Thoracic aorta (tissue), 2 donors: ENCODE measurements at regions not wholly inside any gene's neighbourhood (a gene's known extent, or its start where the extent isn't known, plus 50 kb on each side); places are given as distances from the start of the nearest gene placed in this dataset.

Experiments used
- ATAC-seq: fragments of 150-250 bp; one replicate; pipeline ENCODE4 v1.8.0; 2017; ENCODE audit warnings: low read depth; ENCODE audit not compliant: insufficient number of reproducible peaks, low FRiP score
- DNase-seq: peaks from one replicate; pipeline ENCODE4 v3.0.0-alpha.2; 2020; ENCODE audit warnings: low spot score
- H3K27ac ChIP-seq, 2 donors: fragments of 200-600 bp; sonication (generic); 1 replicate in 1 of 2; 2 replicates in 1 of 2; pipeline ENCODE4 v1.5.1; 2016; ENCODE audit warnings: mild to moderate bottlenecking in 2 of 2, moderate library complexity in 2 of 2
- H3K27me3 ChIP-seq: fragments of 200-600 bp; sonication (generic); replicated peaks from 2 replicates; pipeline ENCODE4 v1.6.0; 2016; ENCODE audit warnings: mild to moderate bottlenecking; ENCODE audit not compliant: insufficient read depth
- H3K36me3 ChIP-seq: fragments of 200-600 bp; sonication (generic); one replicate; pipeline ENCODE4 v1.5.1; 2016
- H3K4me1 ChIP-seq, 2 donors: fragments of 200-600 bp; sonication (generic); 1 replicate in 1 of 2; 2 replicates in 1 of 2; pipeline versions ENCODE4 v1.5.1 to v1.6.0; 2016; ENCODE audit warnings: low read depth in 2 of 2, mild to moderate bottlenecking in 1 of 2; ENCODE audit not compliant: control insufficient read depth in 1 of 2
- H3K4me3 ChIP-seq: fragments of 200-600 bp; sonication (generic); 2 replicates; pipeline ENCODE4 v1.5.1; 2016; ENCODE audit warnings: mild to moderate bottlenecking
- H3K9me3 ChIP-seq: fragments of 200-600 bp; sonication (generic); 2 replicates; pipeline ENCODE4 v1.5.1; 2016
- TF ChIP-seq, protein P1 (sequence below): fragments of 200-600 bp; sonication (generic); IDR thresholded peaks from one replicate; pipeline ENCODE4 v1.5.1; 2019; ENCODE audit warnings: antibody characterized with exemption

DNA sequence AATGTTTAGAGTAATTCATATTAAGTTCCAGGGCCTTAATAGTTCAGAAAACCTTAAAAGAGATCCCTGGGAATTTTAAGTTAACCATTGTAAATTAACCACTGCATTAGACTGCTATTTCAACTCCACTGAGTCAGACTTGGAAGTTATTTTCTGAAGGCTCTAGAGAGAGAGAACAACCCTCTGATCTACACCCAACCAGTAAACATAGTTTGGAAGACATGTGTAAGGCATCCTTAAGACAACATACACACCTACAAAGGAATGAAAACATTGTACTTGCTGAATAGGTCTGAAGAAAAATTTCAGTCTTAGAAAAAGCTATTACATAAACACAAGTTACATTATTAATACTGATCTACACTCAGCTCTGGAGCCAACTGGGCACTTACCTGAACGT lies 158.2 kb upstream of the FST start:
- Histone ChIP-seq H3K27ac (no peak overlapping the region), H3K4me1 (peaks cover 5 to 16% of the 10 kb centered on the region in 2 donors), H3K27me3 (no peaks in the 10 kb centered on the region), H3K36me3 (no peaks in the 10 kb centered on the region), H3K9me3 (no peaks in the 10 kb centered on the region), H3K4me3 (no peak overlapping the region)
- ATAC-seq: no peak
- no peak for DNase-seq
- TF ChIP-seq, protein P1, sequence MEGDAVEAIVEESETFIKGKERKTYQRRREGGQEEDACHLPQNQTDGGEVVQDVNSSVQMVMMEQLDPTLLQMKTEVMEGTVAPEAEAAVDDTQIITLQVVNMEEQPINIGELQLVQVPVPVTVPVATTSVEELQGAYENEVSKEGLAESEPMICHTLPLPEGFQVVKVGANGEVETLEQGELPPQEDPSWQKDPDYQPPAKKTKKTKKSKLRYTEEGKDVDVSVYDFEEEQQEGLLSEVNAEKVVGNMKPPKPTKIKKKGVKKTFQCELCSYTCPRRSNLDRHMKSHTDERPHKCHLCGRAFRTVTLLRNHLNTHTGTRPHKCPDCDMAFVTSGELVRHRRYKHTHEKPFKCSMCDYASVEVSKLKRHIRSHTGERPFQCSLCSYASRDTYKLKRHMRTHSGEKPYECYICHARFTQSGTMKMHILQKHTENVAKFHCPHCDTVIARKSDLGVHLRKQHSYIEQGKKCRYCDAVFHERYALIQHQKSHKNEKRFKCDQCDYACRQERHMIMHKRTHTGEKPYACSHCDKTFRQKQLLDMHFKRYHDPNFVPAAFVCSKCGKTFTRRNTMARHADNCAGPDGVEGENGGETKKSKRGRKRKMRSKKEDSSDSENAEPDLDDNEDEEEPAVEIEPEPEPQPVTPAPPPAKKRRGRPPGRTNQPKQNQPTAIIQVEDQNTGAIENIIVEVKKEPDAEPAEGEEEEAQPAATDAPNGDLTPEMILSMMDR: no peak

DNA sequence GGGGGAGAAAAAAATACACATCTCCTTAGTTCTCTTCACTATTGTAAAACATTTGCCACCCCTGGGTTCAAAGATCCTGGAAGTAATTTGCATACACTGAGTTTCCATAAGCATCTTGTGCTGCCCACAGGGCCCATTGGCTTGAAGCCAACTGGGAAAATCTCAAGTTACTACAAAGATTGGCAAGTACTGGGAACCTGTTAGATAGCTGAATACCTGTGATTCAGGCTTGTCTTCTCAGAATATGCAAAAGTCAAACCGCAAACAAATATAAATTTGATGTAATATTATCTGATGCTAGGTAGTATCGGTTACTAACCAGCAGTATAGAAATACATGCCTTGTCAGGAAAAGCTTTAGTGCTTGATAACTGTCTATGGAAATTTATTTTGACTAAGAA lies 156.9 kb upstream of the FST start:
- ATAC-seq (no peak), DNase-seq (no peak)
- H3K27me3 ChIP-seq: no peaks in the 10 kb centered on the region
- no peaks in the 10 kb centered on the region for H3K9me3 ChIP-seq
- H3K27ac ChIP-seq: no peak overlapping the region
- no peak overlapping the region for H3K4me3 ChIP-seq
- peaks cover 5 to 16% of the 10 kb centered on the region in 2 donors for H3K4me1 ChIP-seq
- H3K36me3 ChIP-seq: no peaks in the 10 kb centered on the region
- TF ChIP-seq, protein P1: no peak

DNA sequence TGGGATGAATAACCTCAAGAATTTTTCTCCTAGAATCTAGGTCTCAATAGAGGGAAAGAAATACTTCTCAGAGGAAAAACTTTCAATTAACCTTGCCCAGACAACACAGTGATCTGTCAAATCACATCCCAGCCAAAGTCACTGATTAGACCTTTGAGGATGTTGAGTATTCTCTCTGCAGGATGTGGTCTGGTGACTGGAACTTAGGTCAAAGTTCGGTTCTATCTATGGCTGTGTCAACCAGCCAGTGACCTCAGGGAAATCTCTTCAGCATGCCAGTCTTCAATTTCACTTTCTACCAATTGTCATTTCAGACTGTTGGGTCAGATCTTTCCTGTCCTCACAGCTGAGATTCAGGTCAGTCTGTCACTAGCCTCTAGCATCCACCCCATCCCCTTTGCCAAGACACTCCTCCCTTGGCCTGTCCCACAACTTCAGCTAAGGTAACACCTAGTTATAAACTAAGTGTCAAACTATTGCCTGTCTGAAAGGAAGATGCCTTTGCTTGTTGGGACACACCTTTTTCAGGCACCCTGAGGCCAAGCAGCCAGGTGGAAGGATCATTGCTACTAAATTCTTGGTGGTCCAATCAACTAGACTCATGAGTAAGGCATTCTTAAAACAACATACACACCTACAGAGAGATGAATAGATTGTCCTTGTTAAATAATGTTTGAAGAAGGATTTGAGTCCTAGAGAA lies 156.3 kb upstream of the FST start:
- no peaks in the 10 kb centered on the region for H3K36me3 ChIP-seq
- TF ChIP-seq, protein P1: no peak
- no peak overlapping the region for H3K27ac ChIP-seq
- peaks cover 5 to 16% of the 10 kb centered on the region in 2 donors for H3K4me1 ChIP-seq
- DNase-seq (no peak), ATAC-seq (no peak)
- no peaks in the 10 kb centered on the region for H3K27me3 ChIP-seq
- no peaks in the 10 kb centered on the region for H3K9me3 ChIP-seq
- no peak overlapping the region for H3K4me3 ChIP-seq

DNA sequence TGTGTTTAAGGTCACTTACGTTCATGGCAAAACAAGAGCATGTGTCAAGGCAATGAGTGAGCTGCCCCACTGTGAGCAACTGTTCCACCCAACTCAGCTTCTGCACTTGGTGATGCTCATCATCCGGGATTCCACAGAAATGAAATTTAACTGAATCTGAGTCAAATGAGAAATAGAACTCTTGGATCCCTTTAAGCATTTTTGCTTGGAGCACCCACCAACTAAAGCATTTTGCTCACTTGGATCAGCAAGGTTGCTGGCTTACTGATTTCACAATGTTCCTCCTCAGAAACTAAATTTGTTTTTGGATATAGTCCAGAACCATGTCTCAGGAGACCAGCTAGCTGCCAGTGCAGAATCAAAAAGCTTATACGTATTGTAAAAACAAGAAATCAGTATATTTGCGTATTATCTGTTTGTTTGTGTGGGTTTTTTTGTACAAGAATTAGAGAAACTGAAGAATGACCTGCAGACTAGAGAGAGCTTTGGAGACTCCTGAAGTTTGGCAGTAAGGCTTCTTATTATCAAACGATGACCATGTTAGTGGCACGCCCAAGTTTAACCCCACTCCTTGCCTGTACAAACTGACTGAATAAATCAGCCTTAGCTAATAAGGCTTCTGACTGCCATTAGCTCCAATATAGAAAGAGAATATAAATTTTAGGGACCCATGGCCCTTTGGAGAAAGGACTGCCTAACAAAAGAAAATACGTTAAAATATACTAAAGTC lies 153.8 kb upstream of the FST start:
- Histone ChIP-seq H3K36me3 (no peaks in the 10 kb centered on the region), H3K27me3 (no peaks in the 10 kb centered on the region), H3K27ac (peak overlapping the region; percentile 44), H3K4me3 (peak overlapping the region; percentile 33), H3K4me1 (peaks cover 5 to 20% of the 10 kb centered on the region in 2 donors), H3K9me3 (no peaks in the 10 kb centered on the region)
- ATAC-seq (peak; percentile 57), DNase-seq (no peak)
- TF ChIP-seq, protein P1: no peak

DNA sequence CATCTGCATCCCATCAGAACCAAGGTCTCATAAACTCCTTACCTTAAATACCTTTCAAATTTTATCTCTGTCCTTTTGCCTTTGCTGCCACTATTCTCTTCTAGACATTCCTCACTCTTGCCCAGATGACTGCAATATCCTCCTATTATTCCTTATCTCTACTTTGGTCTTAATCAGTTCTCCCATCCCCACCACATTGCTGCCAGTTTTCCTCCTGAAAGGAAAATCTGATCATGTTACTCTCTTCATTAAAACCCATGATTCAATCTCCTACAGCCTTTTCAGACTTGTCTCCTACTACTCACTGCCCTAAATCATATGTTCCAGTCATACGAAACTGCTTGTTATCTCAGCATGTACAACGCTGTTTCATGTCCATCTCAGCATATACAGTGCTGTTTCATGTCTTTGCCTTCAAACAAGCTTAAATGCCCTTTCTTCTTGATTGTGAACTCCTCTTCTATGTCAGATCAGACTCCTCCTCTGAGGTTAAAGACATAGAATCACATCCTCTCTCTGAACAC lies 152.6 kb upstream of the FST start:
- DNase-seq: no peak
- TF ChIP-seq, protein P1: no peak
- Histone ChIP-seq H3K4me3 (no peak overlapping the region), H3K36me3 (no peaks in the 10 kb centered on the region), H3K9me3 (no peaks in the 10 kb centered on the region), H3K27ac (peak overlapping the region in 1 of 2 donors; percentile 22), H3K27me3 (no peaks in the 10 kb centered on the region), H3K4me1 (peaks cover 5 to 26% of the 10 kb centered on the region in 2 donors)
- no peak for ATAC-seq
